Transverse colon (tissue), 3 donors: ENCODE measurements at regions not wholly inside any gene's neighbourhood (a gene's known extent, or its start where the extent isn't known, plus 50 kb on each side); places are given as distances from the start of the nearest gene placed in this dataset.

Experiments used
- EP300 ChIP-seq: sonication (generic); formaldehyde crosslinking; IDR thresholded peaks from one replicate; pipeline ENCODE4 v1.6.1; 2017; ENCODE audit warnings: antibody characterized with exemption, low read depth
- TF ChIP-seq, protein P1 (sequence below), 5 experiments: fragments of 200-600 bp in 3 of 5; fragments of 450-650 bp in 2 of 5; sonication (generic) in 3 of 5; IDR thresholded peaks; 1 replicate in 2 of 5; 2 replicates in 3 of 5; pipeline ENCODE4 v1.5.1; 2016 to 2017; ENCODE audit warnings: antibody characterized with exemption in 5 of 5, inconsistent platforms in 3 of 5, mild to moderate bottlenecking in 2 of 5, moderate library complexity in 1 of 5

DNA sequence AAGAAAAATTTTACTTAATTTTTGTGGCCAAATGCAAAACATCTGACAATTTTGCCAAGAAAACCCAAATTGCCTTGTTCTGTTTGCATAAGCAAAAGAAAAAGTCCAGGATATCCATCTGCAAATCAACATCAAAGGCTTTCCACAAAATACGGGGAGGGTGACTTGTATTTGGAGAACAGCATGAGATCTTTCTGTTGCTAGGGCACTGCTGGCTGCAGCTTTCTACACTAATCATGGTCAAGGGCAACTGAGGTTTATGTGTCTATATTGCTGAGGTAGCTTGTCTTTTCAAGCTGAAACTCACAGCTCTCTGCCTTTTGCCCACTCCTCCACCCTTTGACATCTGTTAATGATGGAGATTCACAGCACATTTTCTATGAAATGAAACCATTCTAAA is 389.1 kb downstream of the NKX6-1 start:
- TF ChIP-seq EP300, result no peak
- TF ChIP-seq, protein P1, sequence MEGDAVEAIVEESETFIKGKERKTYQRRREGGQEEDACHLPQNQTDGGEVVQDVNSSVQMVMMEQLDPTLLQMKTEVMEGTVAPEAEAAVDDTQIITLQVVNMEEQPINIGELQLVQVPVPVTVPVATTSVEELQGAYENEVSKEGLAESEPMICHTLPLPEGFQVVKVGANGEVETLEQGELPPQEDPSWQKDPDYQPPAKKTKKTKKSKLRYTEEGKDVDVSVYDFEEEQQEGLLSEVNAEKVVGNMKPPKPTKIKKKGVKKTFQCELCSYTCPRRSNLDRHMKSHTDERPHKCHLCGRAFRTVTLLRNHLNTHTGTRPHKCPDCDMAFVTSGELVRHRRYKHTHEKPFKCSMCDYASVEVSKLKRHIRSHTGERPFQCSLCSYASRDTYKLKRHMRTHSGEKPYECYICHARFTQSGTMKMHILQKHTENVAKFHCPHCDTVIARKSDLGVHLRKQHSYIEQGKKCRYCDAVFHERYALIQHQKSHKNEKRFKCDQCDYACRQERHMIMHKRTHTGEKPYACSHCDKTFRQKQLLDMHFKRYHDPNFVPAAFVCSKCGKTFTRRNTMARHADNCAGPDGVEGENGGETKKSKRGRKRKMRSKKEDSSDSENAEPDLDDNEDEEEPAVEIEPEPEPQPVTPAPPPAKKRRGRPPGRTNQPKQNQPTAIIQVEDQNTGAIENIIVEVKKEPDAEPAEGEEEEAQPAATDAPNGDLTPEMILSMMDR (IDR thresholded peaks at IDR 0.05), result no peak
